HG02852 (cell line): ENCODE measurements at regions not wholly inside any gene's neighbourhood (a gene's known extent, or its start where the extent isn't known, plus 50 kb on each side); places are given as distances from the start of the nearest gene placed in this dataset.
"Not testable (repeated sequence)": the region's sequence is repeated elsewhere in the genome, so short reads cannot be mapped to it uniquely, and the experiment has no call there.

Experiments used
- ATAC-seq: cut with Tn5 transposase; IDR thresholded peaks from one replicate; pipeline ENCODE4 v1.9.1; 2021; ENCODE audit warnings: mild to moderate bottlenecking, moderate library complexity; ENCODE audit not compliant: unreplicated experiment

DNA sequence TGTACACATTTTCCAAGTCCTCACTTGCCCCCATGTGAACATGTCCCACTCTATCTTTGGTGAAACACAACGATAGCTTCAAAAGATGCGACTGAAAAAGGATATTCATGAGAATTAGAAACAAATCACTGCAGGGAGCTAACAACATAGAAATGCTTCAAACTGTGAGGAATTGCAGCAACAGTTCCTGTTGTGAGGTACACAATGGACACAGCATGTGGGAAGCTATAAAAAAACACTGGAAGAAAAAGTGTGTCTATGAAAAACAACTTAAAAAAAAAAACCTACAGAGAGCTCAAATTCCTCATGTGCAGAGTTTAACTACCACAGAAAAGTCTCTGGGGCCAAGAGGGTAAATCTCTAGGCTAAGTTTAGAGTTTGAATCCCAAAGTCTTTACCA, 51.6 kb upstream of the BLTP1 start:
- no peak for ATAC-seq

DNA sequence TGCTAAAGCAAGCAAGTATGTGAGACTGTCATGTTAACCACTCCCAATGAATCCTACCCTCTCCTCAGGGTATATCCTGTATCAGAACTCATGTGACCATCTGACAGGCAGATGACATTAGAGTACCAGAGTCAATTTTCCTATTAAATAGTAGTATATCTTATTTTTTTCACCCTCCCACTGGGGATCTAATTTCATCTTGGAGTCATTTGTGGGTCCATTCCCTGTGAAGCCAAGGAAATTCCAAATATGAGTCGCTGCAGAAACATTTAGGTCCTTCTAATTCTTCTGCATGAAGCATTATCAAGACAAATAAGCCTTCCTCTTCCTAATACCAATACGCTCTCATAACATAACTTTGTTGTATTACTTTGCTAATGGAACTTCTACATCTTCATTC, 52.2 kb upstream of the BLTP1 start:
- ATAC-seq = no peak

DNA sequence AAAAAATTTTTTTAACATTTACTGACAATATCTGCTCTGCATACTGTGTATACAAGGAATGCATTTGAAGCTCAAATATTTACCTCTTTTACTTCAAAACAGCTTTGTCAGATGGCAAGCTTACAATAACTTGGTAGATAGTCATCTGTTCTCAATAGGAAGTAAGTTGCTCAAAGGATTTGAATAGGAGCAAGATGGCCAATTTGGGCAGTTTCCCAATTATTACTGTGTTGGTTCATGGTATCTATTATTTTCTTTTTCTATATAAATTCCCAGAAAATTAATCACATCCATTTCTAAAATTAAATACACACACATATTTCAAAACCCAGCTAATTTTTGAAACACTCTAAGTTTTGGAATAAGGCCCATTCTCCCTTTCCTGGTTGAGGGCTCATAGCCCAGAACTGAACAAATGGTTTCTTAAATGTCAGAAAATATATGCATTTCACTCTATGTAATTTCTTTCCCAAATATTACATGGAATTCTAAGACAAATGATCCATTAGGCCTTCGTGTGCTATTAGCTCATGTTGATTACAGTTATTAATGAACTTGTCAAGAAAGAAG, 60.2 kb upstream of the BLTP1 start:
- no peak for ATAC-seq

DNA sequence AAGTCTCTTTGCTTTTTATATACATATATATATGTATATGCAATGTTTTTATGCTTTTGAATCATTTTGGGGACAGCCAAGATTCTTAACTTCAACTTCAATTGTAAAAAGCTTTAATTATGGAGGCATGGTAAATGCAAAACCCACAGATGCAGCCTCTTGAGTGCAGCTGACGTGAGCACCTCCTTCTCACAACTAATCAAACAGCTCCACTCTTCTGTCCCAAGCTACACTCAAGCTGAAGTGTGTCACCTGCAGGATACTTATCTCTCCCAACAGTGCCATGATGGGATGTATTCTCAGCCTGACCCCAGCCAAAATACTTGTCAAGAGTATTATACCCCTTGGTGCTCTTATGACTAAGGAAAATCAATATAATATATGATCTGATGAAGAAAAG, 60.7 kb upstream of the BLTP1 start:
- ATAC-seq = no peak

DNA sequence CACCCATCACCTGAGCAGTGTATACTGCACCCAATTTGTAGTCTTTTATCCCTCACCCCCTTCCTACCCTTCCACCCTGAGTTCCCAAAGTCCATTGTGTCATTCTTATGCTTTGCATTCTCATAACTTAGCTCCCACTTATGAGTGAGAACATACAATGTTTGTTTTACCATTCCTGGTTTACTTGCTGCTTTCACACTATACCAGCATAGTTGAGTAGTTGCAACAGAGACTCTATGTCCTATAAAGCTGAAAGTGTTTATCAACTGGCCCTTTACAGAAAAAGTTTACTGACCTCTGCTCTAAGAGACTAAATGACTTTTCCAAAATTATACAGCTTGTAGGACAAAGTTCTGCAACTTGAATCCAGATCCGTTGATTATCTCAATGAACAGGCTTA, 61.1 kb upstream of the BLTP1 start:
- no peak for ATAC-seq

DNA sequence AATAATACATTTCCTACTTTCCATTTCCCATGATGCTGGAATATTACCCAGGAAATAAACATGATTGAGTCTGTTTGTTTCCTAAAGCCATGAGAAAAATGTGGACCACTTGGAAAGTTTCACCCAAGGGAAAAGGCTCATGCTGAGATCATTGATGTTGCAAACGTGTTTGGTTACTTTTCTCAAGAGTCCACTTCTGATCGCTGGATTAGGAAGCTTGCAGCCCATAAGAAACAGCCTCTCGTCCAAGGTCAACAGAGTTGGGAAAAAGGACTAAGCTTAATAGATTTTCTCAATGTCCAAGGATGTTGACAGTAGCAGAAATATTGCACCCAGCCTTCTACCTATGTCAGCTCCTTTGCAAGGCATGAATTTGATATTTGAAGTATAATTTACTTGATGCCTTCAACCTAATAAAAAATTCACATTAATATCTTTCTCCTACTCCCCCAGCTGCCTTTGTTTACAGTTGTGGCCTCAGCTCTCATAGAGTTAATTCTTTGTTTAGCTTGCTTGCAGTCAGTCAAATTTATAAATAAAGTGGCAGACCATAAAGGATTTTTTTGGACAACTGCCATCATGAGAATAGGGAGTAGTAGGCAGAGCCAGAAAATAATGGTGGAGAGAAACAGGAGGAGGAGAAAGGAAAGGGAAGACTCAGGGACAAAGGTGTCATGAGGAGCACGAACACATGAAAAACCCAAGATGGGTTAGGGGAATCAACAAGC, 65.6 kb upstream of the BLTP1 start:
- no peak for ATAC-seq

DNA sequence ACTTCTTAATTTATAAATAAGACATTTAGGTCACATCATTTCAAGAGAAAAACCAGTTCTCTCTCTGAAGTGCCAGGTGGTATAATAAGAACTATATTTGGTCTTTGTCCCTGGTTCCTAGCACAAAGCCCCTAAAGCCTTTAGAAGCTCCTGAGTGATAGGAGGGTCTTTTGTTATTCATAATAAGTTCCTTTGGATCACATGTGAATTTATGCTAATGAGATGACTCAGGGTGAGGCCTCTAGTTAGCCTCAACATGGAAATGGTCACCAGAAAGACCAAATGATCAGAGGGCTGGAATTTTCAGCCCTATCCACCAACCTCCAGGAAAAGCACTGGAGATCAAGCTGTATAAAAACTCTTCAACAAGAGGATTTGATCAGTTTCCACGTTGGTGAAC, 68.1 kb upstream of the BLTP1 start:
- no peak for ATAC-seq

DNA sequence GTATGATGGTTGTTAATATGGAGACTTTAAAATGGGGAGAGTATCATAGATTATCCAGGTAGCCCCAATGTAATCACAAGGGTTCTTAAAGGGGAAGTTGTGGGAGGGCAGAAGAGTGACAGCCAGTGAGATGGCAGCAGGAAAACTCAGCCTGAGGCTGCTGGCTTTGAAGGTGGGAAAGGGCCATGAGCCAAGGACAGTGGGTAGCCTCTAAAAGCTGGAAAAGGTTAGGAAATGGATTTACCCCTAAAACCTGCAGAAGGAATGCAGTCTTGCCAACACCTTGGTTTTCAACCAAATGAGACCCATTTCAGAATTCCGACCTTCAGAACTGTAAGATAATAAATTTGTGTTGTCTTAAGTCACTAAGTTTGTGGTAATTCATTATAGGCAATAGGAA, 68.8 kb upstream of the BLTP1 start:
- no peak for ATAC-seq

DNA sequence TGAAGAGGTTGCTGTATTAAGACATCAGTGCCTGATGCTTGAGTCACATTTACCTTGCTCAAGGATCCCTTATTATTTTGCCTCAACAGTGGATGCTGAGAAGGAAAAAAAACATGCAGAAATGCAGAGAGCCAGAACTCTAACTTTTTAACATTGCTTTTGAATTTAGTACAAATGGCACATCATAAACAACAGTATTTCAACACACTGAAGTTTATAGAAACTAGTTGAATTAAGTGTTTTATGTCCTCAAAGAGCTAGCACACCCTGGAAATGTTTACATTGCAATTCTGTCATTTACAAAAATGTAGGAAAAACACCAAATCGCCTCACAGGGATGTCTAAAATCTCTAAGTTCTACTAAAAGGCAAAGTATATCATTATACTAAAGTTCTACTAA, 69.5 kb upstream of the BLTP1 start:
- ATAC-seq = no peak

DNA sequence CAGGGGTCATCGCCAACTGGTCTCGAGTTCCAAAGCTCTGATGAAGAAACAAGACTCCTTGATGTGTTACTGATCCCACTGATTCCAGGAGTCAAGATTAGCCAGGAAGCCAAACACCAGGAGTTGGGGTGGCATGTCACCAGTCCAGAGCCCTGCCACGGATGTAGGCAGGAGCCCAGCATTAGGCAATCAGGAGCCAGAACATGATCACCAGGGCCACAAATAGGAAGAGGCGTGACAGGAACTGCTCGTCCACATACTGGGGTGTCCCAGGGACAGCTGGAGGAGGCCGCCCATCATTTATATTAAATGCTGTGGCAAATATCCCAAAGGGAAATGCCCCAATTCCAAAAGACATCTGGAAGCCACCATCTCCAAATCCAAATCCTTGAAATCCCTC, 74.5 kb upstream of the BLTP1 start:
- not testable (repeated sequence) for ATAC-seq

DNA sequence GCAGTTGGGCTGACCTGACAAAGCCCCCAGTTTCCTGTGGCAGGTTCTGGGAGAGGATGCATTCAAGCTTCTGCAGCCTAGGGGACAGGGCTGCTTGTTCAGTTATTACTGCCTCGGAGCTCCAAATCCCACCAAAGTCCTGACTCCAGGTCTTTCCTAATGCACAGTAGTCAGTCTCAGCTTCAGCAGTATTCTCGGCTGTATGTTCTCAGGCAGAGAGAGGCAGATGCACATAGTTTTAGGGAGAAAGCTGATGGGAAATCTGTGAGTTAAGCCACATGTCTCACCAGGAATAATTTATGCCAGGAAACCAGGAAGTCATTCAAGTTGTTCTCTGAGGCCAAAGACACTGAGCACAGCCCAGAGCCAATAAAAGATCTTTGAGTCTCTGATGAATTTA, 75.3 kb upstream of the BLTP1 start:
- not testable (repeated sequence) for ATAC-seq

DNA sequence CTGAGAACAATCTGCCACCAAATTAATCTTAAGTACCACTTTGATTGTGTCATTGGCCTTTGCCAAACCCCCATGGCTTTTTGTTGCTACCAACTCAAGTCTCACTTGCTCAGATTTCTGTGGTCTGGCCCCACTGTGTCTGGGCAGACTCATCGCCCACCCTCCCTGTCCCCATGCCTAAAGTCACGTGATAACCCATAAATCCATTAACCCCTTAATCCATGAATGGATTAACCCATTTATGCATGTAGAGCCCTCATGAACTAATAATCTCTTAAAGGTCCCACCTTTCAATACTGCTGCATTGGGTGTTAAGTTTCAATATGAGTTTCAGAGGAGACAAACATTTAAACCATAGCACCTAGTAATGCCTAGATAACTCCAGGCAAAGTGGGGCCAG, 78.5 kb upstream of the BLTP1 start:
- ATAC-seq = no peak

DNA sequence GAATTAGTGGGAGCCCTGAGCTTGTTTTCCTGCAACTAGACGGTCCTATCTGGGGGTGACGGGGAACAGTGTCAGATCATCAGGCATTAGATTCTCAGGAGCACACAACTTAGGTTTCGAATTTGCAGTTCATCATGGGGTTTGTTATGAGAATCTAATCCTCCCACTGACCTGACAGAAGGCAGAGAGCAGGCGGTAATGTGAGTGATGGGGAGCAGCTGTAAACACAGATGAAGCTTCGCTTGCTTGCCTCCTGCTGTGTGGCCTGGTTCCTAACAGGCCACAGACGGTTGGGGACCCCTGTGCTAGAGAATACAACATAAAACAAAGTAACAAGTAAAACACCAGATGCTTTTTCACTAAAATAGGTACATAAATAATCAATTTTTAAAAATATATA, 86.2 kb upstream of the BLTP1 start:
- no peak for ATAC-seq

DNA sequence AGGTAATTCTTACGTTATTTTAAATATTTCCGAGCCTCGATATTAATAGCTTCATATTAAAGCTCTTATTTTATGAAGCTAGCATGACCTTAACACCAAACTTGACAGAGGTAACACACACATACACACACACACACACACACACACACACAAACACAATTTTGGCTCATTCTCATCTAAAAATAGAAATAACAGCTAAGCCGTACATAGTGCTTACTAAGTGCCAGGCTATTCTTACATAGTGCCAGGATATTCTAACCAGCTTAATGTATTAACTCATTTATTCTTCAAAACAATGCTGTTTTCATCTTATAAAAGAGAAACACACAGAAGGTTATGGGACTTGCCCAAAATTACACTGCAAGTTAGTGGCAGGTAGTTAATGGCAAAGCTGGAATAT, 87.0 kb upstream of the BLTP1 start:
- ATAC-seq = no peak

DNA sequence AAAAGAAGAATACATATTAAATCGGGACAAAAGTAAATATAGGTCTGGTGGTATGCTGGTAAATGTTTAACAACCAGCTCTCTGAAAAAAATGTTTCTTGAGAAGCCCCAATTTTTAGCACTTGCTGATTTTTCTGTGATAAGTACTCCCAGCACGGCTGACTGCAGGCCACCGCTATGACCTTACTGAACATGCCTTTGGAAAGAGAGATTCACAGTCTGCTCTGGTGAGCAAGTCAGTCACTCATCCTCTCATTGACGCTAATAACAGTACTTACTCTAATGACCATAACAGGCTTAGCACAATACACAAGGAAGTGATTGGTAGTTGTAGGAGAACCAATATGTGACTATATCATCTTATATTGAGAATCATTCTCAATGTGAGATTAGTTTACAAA, 98.9 kb upstream of the BLTP1 start:
- no peak for ATAC-seq

DNA sequence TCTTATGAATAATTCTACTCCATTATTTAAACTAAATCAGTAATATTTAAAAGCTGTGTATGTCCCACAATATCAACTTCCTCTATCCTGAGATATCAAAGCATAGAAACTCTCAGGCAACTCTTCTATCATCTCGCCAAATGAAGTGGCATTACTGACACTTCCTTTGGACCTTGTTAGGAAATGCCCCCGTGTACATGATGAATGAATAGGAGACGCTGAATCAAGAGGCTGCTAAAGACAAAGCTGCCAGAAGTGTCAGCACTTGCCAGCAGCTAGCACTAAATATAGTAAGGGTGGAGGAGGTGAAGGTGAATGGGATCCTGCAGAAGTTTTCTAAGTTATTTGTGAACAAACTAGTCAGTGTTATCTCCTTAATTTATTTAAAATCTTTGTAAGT, 99.5 kb upstream of the BLTP1 start:
- ATAC-seq = no peak

DNA sequence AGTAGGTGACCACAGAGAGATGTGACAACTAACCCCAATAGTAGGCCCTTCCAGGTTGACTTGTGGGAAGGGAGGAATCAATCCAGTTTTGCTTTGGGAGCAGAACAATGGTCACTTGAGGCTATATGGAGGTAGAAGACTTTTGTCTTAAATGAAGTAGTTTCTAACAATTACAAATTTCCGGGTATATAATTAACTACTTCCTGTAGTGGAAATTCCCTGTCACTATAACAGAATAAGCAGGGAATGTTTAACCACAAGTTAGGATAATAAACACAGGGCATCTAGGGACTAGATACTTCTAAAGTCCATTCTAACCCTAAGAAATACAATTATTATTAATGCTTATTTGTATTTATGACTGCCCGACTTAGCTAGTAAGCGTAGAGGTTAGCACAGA, 99.0 kb upstream of the TRPC3 start:
- ATAC-seq = no peak

DNA sequence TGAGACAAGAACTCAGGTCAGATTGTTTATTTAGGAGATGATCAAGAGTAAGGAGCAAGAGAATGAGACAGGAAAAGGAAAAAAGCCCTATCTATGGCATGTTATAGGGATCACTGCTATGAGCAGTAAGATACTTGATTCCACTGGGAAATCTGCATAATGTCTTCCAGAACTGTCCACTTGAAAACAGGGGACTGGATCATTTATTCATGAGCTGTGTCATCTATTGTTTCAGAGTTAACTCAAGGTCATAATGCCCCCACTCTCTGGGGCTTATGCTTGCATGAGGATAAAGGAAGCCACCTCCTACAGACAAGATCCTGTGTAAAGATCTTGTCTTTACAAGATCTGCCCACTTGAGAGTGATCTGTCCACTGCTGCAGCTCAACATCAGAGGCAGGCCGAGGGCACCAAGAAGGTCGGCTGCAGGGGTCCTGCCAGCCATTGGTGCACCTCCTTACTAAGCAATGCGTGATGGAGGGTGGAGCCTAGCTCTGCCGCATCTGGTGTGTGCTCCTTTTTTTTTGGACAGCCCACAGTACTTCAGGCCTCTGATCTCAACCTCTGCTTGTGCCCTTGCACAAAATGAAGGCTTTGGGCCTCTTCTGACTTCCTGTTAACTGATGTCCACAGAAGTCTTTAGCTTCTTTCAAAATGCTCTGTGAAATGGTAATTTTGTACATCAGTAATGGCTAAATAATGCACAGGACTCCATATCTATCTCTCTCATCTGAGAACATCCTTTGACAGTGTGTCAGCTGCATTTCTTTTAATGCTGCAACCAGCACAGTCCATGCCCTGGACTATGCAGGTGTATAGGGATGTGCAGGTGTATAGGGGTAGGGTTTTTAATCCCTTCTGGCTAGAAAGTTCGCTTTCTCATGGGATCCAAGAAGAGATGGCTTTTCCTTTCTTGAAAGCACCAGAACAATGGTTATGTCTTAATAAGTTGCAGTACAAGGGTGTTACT, 95.9 kb upstream of the TRPC3 start:
- no peak for ATAC-seq

DNA sequence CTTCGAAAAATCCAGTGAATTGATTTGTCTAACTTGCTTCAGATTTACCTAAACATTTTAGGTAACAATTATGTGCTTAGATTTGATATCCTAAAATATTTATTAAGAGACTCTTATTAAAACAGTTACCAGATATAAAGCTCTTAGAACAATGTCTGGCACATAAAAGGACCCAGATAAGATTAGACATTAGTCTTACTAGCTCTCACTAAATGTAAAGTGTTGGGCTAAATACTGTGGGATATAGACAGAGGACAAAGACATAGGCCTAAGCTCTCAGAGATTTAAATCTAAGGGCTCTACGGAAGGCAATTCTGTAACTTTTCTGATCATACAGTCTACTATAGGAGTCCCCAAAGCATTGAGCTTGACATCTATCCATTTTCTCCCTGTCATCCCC, 94.4 kb upstream of the TRPC3 start:
- ATAC-seq = no peak

DNA sequence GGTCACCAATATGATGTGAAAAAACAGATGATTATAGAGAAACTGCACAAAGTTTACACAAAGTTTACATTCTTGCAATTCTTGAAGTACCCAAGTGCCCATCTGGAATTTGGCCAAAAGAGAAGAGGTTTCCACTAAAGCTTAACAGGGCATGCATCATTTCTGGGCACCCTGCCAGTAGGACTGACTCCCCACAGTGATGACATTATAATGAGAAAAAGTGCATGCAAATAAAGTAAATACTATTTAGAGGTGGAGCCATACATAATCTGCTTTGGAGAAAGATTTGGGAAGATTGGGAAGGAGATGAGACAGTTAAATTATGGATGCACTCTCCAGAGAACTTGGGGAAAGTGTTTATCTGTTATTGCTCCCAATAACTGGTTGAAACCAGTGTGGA, 93.7 kb upstream of the TRPC3 start:
- ATAC-seq = no peak

DNA sequence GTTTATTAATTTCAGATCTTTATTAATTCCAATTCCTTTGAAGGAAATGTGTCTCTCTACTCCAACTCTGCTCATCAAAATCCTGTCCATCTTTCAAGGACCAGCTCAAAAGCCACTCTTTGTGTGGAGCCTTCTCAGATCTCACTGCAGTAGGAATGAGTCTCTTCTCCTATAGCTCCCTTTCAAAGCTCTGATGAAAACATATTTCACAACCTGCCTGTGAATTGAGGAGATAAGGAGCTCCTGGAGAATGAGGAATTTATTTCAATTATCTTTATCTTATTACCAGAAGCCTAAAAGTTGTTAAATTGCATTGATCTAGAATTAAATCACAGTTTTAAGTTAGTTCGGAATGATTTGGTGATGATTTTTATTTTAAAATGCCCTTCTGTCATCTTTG, 92.6 kb upstream of the TRPC3 start:
- ATAC-seq = no peak

DNA sequence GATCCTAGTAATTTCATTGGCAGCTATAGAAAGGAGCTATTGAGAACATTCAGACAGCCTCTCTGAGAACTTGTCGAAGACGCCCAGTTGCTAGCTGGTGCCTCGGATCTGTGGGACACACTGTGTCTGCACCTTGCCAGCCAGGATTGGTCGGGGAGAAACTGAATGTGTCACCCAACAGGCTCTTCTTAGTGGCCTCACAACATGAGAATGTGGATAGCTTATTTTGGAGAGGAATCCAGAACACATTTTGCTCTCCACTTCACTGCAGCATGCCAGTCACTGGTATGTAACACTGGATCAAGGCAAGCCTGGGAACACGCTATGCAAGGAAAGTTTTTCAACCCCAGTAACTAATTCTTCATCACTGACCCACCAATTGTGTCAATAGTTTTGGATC, 89.5 kb upstream of the TRPC3 start:
- no peak for ATAC-seq
